Spleen (tissue), 11 donors: ENCODE measurements at regions not wholly inside any gene's neighbourhood (a gene's known extent, or its start where the extent isn't known, plus 50 kb on each side); places are given as distances from the start of the nearest gene placed in this dataset.
A peak's percentile ranks its signal among the peaks of the same experiment; 100 is the strongest.

Experiments used
- DNase-seq: peaks from one replicate; pipeline ENCODE4 v3.0.0-alpha.2; 2020
- H3K27ac ChIP-seq, 8 donors: fragments of 200-600 bp; sonication (generic) in 7 of 8; 1 replicate in 4 of 8; 2 replicates in 4 of 8; pipeline versions ENCODE4 v1.5.0 to v1.8.0; 2016 to 2021; ENCODE audit warnings: inconsistent platforms in 4 of 8, mild to moderate bottlenecking in 4 of 8, moderate library complexity in 1 of 8
- H3K27me3 ChIP-seq, 7 donors: fragments of 200-600 bp; sonication (generic) in 6 of 7; replicated peaks in 1 of 7; 1 replicate in 4 of 7; 2 replicates in 3 of 7; pipeline versions ENCODE4 v1.5.0 to v1.8.0; 2016 to 2021; ENCODE audit warnings: inconsistent platforms in 3 of 7, mild to moderate bottlenecking in 1 of 7
- H3K36me3 ChIP-seq, 6 donors: fragments of 200-600 bp; sonication (generic) in 5 of 6; 1 replicate in 4 of 6; 2 replicates in 2 of 6; pipeline versions ENCODE4 v1.5.0 to v1.8.0; 2016 to 2021; ENCODE audit warnings: inconsistent platforms in 2 of 6
- H3K4me1 ChIP-seq, 6 donors: fragments of 200-600 bp; sonication (generic) in 5 of 6; 1 replicate in 3 of 6; 2 replicates in 3 of 6; pipeline versions ENCODE4 v1.5.0 to v1.8.0; 2016 to 2021; ENCODE audit warnings: inconsistent platforms in 3 of 6
- H3K4me3 ChIP-seq, 8 donors: fragments of 200-600 bp; sonication (generic) in 7 of 8; 1 replicate in 4 of 8; 2 replicates in 4 of 8; pipeline versions ENCODE4 v1.5.0 to v1.8.0; 2016 to 2021; ENCODE audit warnings: inconsistent platforms in 4 of 8, mild to moderate bottlenecking in 4 of 8, moderate library complexity in 2 of 8
- H3K9me3 ChIP-seq, 8 donors: fragments of 200-600 bp; sonication (generic) in 7 of 8; 1 replicate in 4 of 8; 2 replicates in 4 of 8; pipeline versions ENCODE4 v1.5.0 to v1.8.0; 2016 to 2021; ENCODE audit warnings: inconsistent platforms in 4 of 8
- POLR2A ChIP-seq, 3 donors: fragments of 450-650 bp; IDR thresholded peaks; one replicate each; pipeline ENCODE4 v1.5.1; 2017; ENCODE audit warnings: antibody characterized with exemption in 3 of 3, mild to moderate bottlenecking in 1 of 3
- POLR2AphosphoS5 ChIP-seq, 3 donors: sonication (generic); formaldehyde crosslinking; IDR thresholded peaks; one replicate each; pipeline ENCODE4 v1.5.1; 2017; ENCODE audit warnings: antibody characterized with exemption in 3 of 3
- WGBS, 5 donors: extraction: QIAGEN DNeasy Blood & Tissue Kit in 3 of 5; methylation state at CpG; one replicate each; pipeline versions ENCODE4 v1.1.5 to v1.1.7; 2013 to 2018; 5-methylcytosine and 5-hydroxymethylcytosine counted together
- intact Hi-C: fragments of 100-400 bp; cut with DNase I; formaldehyde crosslinking; loops from one replicate; pipeline ENCODE4 v1.15.0; 2023; ENCODE audit warnings: low total_unique reads
- TF ChIP-seq, protein P1 (sequence below), 11 experiments: fragments of 200-600 bp in 7 of 11; fragments of 450-650 bp in 4 of 11; sonication (generic) in 4 of 11; IDR thresholded peaks in 8 of 11; conservative IDR thresholded peaks in 3 of 11; 1 replicate in 7 of 11; 2 replicates in 4 of 11; pipeline versions ENCODE4 v1.4.0 to v1.8.0; 2016 to 2021; ENCODE audit warnings: antibody characterized with exemption in 11 of 11, inconsistent platforms in 4 of 11, mild to moderate bottlenecking in 1 of 11
- donor health status: healthy with polysubstance abuse.
- donor health status: DM: no; HTN: no; CAD: no; lungs with moderate emphysema.
- donor health status: DM: no; HTN: no; CAD: no.
- donor health status: Bipolar disorder and iron deficiency.
- donor health status: healthy.
- donor health status: DM: no; HTN: no; CAD: no.
- donor health status: DM: yes; HTN: yes; CAD: no.

DNA sequence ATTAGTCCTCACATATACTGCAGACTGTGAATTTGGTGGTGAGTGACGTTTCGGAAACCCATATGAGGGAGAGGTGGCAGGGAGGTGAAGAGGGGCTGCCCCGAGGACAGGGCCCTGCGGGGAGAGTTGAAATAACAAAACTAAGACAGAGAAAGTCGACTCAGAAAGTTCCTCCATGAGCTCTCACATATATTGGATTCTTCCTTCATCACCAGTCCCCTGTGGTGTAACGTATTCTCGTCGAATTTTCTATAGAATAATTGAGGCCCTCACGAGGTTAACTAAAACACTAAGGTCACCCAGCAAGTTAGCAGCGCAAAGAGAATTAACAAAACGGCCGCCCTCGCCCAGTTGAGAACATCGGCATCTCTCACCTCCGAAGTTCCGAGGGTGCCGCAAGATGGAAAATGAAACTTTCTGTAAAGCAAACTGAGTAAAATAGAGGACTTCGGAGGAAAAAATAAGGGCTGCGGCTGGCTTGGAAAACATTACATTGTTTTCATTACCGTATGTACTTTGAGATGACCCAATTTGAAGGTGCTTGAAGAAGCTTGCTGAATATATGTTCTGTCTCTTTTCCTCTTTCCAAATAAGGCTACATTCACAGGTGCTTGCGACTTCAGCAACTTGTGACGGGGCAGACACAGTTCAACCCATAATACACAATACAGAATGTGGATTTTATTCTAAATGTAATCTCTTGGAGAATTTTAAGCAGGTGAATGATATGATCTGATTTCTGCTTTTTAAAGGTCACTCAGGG, 490.9 kb upstream of the JARID2 start:
- 76 to 89% (median 85%) methylated on average over 22 of the region's 22 CpGs for WGBS, 5 donors

DNA sequence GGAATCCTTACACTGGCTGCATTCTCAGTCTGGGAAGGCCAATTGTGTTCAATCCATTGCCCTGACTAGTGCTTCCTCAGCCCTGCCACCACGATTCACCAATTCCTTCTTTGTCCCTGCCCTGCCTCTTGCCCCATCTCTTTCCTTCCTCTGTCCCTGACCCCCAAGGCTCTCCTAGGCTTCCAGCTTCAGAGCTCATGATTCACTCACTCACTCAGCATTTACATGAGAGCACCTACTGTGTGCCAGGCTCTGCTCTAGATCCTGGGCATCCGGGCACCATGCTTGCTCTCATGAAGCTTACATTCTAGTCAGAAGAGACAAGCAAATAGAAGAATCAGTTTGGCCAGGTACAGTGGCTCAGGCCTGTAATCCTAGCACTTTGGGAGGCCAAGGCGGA, 489.5 kb upstream of the JARID2 start:
- intact Hi-C loops = no loop called here
- Histone ChIP-seq H3K27me3 (no peaks in the 10 kb centered on the region), H3K4me1 (peaks cover 0 to 24% (median 4%) of the 10 kb centered on the region in 6 donors), H3K9me3 (no peaks in the 10 kb centered on the region), H3K36me3 (no peaks in the 10 kb centered on the region), H3K27ac (no peak overlapping the region), H3K4me3 (no peak overlapping the region)
- TF ChIP-seq POLR2AphosphoS5 (IDR thresholded peaks at IDR 0.05) = no peak
- TF ChIP-seq, protein P1, sequence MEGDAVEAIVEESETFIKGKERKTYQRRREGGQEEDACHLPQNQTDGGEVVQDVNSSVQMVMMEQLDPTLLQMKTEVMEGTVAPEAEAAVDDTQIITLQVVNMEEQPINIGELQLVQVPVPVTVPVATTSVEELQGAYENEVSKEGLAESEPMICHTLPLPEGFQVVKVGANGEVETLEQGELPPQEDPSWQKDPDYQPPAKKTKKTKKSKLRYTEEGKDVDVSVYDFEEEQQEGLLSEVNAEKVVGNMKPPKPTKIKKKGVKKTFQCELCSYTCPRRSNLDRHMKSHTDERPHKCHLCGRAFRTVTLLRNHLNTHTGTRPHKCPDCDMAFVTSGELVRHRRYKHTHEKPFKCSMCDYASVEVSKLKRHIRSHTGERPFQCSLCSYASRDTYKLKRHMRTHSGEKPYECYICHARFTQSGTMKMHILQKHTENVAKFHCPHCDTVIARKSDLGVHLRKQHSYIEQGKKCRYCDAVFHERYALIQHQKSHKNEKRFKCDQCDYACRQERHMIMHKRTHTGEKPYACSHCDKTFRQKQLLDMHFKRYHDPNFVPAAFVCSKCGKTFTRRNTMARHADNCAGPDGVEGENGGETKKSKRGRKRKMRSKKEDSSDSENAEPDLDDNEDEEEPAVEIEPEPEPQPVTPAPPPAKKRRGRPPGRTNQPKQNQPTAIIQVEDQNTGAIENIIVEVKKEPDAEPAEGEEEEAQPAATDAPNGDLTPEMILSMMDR (IDR thresholded peaks at IDR 0.05 in 8 of 11, conservative IDR thresholded peaks at IDR 0.05 in 3 of 11) = no peak
- TF ChIP-seq POLR2A (IDR thresholded peaks at IDR 0.05) = no peak
- WGBS, 5 donors = 80 to 90% (median 81%) methylated on average over 3 of the region's 3 CpGs
- no peak for DNase-seq

More for the DNA sequence above, 490.9 kb upstream of the JARID2 start:
- no peak for DNase-seq
- Histone ChIP-seq H3K27me3 (no peaks in the 10 kb centered on the region), H3K4me3 (peak overlapping the region in 1 of 8 donors; percentile 8), H3K4me1 (peaks cover 0 to 24% (median 4%) of the 10 kb centered on the region in 6 donors), H3K27ac (peak overlapping the region in 3 of 8 donors; percentile 20 to 30 (median 28)), H3K36me3 (no peaks in the 10 kb centered on the region), H3K9me3 (no peaks in the 10 kb centered on the region)
- TF ChIP-seq POLR2AphosphoS5 (IDR thresholded peaks at IDR 0.05) (no peak), POLR2A (IDR thresholded peaks at IDR 0.05) (no peak)
- TF ChIP-seq, protein P1 (IDR thresholded peaks at IDR 0.05 in 8 of 11, conservative IDR thresholded peaks at IDR 0.05 in 3 of 11) = no peak
- intact Hi-C loops = no loop called here

DNA sequence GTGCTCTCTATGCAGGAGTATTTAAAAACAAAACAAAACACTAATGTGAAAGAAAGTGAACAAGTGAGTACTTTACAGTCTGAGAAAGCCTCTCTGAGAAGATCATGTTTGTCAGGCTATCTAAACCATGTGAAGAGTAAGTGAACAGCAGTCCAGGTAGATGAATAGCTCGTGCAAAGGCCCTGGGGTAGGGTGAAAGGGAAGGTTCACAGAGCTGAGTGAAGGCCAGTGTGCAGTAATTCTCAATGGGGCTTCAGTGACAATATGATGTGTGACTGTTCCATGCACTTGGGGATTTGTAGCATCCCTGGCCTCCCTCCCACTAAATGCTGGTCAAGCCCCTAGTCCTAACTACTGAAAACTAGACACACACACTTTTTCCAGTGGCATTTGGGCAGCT, 488.9 kb upstream of the JARID2 start:
- H3K27me3 ChIP-seq = no peaks in the 10 kb centered on the region
- TF ChIP-seq, protein P1 (IDR thresholded peaks at IDR 0.05 in 8 of 11, conservative IDR thresholded peaks at IDR 0.05 in 3 of 11) = no peak
- TF ChIP-seq POLR2AphosphoS5 (IDR thresholded peaks at IDR 0.05) = no peak
- no peak for TF ChIP-seq POLR2A (IDR thresholded peaks at IDR 0.05)
- WGBS, 5 donors = 88 to 95% (median 92%) methylated on average over 1 of the region's 1 CpG
- no peaks in the 10 kb centered on the region for H3K36me3 ChIP-seq
- H3K4me1 ChIP-seq = peaks cover 0 to 24% (median 4%) of the 10 kb centered on the region in 6 donors
- DNase-seq = no peak
- intact Hi-C loops = no loop called here
- H3K9me3 ChIP-seq = no peaks in the 10 kb centered on the region
- H3K4me3 ChIP-seq = no peak overlapping the region
- H3K27ac ChIP-seq = peak overlapping the region in 3 of 8 donors; percentile 65 to 76 (median 71)

DNA sequence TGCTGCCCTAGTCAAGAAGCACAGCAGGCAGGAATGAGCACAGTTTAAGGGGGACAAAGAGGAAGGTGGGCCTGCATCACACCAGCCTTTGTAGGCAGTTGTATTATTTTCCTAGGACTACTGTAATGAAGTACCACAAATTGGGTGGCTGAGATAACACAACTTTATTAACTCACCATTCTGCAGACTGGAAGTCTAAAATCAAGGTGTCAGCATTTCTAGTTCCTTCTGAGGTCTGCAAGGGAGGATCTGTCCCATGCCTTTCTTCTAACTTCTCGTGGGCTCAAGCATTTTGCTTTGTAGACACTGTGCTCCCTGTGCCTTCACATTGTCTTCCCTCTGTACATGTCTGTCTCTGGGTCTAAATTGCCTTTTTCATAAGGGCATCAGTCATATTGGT, 488.5 kb upstream of the JARID2 start:
- no peak for DNase-seq
- Histone ChIP-seq H3K36me3 (no peaks in the 10 kb centered on the region), H3K4me3 (no peak overlapping the region), H3K4me1 (peaks cover 0 to 24% (median 4%) of the 10 kb centered on the region in 6 donors), H3K27me3 (no peaks in the 10 kb centered on the region), H3K9me3 (no peaks in the 10 kb centered on the region), H3K27ac (peak overlapping the region in 3 of 8 donors; percentile 65 to 76 (median 71))
- WGBS, 5 donors = 70 to 93% (median 80%) methylated on average over 1 of the region's 1 CpG
- no peak for TF ChIP-seq POLR2AphosphoS5 (IDR thresholded peaks at IDR 0.05)
- no peak for TF ChIP-seq POLR2A (IDR thresholded peaks at IDR 0.05)
- TF ChIP-seq, protein P1 (IDR thresholded peaks at IDR 0.05 in 8 of 11, conservative IDR thresholded peaks at IDR 0.05 in 3 of 11) = no peak
- intact Hi-C loops = no loop called here
